SK-MEL-5 (cell line): ENCODE measurements at regions not wholly inside any gene's neighbourhood (a gene's known extent, or its start where the extent isn't known, plus 50 kb on each side); places are given as distances from the start of the nearest gene placed in this dataset.

Experiments used
- DNase-seq: peaks from one replicate; pipeline ENCODE4 v3.0.0-alpha.2; 2016; ENCODE audit warnings: low read depth, low spot score
- in situ Hi-C: cut with HindIII; loops from 2 replicates; pipeline ENCODE4 v1.10.0; 2016; ENCODE audit warnings: low sequenced_read_pairs, high pct_unique_total_duplicates, low pct_unique_long_range_greater_than_20kb

- in situ Hi-C loops, result no loop called here
- DNase-seq, result no peak
These were observed 136.9 kb downstream of the PSMG1 start for GRCh38 chr21:39046236-39046916.

DNA sequence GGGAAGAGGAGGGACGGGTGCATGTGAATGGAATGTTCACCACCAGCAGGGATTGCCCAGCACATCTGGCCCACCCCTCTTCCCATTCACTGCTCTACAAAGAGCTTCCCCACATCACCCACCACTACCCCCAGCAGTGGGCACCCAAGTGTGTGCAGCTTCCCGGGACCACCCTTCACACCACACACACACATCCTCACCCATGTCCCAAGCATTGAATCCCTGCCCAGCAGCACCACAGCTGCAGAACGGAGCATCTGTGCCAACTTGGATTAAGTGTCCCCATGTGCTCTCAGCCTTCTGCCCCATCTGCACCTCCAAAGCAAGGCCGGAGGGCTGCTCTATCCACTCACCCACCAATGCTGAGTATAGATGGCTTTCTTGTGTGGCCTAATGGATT, 141.4 kb downstream of the PSMG1 start:
- DNase-seq, result no peak
- in situ Hi-C loops, result no loop called here

GRCh38 chr21:39040494-39041110, 142.6 kb downstream of the PSMG1 start:
- DNase-seq, result no peak
- in situ Hi-C loops, result no loop called here

DNA sequence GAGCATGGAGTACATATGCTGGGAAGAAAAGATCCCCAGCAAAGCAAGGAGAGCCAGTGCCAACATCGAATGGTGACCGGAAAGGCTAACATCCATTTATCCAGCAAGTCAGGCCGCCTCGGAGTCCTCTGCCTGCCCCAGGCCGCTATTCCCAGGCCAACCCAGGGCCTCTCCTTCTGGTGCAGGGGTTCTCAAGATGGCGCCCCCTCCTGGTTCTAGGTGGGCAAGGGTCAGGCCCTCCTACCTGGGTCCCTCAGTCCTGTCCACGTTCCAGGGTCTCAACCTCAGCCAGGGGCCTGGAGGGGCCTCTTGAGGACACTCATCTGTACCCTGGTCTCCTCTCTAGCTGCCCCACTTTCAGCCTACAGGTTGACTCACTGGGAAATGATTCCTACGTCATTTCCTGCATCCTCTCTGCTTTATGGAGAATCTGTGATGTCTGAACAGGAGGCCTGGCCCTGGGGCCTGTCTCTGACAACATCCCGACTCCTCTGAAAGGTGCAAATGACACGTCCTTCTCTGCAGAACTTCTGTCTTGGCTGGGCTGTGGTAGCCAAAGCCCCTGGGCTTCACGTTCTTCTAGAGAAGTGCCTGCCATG, 145.3 kb downstream of the PSMG1 start:
- DNase-seq, result no peak
- in situ Hi-C loops, result no loop called here

- in situ Hi-C loops, result no loop called here
- DNase-seq, result no peak
These were observed 146.7 kb downstream of the PSMG1 start for GRCh38 chr21:39036581-39036980.

DNA sequence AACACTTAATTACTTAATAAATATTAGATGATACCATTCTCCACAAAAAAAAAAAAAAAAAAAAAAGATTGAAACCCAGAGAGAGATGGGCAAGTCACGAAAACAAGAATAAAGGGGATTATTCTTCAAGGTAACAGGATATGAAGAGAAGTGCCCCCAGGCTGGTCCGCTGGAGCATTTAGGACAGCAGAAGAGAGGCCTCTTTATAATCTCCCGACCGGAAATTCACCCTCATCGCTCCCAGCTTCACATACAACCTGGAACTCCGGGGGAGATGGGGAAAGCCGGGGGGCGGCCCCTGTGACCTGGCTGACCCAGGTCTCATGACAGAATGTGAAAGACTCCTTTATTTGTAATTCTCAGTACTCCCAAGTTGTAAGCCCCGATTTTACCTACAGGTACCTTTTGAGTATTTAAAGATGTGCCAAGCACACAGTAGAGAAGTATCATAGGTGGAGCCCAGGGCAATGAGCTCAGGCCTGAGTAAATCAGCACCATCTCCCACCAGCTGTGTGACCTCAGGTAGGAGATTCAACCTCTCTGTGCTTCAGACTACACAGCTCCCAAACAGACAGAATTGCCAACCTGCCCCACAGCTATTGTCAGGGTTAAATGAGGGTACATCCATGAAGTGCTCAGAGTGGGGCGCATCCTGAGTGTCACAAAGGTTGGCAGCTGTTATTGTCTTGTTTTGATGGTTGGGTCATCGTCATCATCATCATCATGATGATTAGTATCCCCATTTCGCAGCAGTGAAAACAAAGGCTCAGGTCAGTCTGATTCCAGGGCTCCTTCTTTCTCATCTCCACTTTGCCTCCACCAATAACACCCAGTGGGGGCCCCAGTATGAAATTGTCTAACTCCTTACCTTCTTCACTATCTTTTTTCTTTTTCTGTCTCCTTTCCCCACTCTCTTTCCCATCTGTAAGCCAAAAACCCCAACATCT, 148.4 kb downstream of the PSMG1 start:
- peak; percentile 80 for DNase-seq
- in situ Hi-C loops, result no loop called here

GRCh38 chr21:39033878-39034589, 149.2 kb downstream of the PSMG1 start:
- peak; percentile 16 for DNase-seq
- in situ Hi-C loops, result no loop called here

GRCh38 chr21:39029900-39030884, 153.1 kb downstream of the PSMG1 start:
- in situ Hi-C loops, result no loop called here
- no peak for DNase-seq

DNA sequence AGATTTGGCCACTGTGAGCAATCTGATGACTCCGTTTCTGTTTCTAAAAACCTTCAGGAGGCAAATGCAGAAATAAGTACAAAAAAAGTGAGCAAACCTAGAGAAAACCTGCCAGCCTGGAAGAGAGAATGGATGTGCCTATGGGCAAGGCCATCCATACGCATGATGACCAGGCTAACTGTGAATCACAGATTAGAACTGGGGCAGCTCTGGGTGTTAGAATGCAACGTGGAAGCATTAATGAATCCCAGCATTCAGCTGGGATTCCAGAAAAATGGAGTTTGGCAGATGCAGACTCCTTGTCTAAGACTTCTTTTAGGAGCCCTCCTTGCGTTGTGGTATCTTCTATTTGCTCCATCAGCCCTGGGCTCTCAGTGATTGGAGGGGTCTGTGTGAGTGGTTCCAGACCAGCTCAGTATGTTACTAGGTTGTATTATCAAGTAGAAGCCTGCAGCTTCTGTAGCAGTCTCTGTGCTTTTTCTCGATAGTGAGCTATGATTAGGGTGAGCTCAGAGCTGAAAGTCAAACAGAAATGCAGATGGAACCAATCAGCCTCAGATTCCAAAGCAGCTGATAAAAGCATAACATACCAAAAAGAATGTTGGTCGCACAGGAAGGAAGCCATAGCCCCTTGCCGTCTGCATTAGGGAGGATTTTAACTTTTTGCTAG, 154.0 kb downstream of the PSMG1 start:
- in situ Hi-C loops, result no loop called here
- DNase-seq, result no peak

DNA sequence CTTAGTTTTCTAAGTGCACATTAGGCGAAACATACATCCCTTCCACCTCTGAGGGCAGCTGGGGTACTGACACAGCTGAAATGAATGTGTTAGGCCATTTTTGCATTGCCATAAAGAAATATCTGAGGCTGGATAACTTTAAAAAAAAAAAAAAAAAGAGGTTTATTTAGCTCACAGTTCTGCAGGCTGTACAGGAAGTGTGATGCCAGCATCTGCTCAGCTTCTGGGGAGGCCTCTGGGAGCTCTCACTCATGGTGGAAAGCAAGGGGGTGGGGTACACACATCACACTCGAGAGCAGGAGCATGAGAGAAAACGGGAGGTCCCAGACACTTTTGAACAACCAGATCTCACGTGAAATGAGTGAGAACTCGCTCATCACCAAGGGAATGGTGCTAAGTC, 158.1 kb downstream of the PSMG1 start:
- in situ Hi-C loops, result no loop called here
- DNase-seq, result no peak

GRCh38 chr21:39024538-39024937, 158.7 kb downstream of the PSMG1 start:
- in situ Hi-C loops, result no loop called here
- DNase-seq, result no peak

DNA sequence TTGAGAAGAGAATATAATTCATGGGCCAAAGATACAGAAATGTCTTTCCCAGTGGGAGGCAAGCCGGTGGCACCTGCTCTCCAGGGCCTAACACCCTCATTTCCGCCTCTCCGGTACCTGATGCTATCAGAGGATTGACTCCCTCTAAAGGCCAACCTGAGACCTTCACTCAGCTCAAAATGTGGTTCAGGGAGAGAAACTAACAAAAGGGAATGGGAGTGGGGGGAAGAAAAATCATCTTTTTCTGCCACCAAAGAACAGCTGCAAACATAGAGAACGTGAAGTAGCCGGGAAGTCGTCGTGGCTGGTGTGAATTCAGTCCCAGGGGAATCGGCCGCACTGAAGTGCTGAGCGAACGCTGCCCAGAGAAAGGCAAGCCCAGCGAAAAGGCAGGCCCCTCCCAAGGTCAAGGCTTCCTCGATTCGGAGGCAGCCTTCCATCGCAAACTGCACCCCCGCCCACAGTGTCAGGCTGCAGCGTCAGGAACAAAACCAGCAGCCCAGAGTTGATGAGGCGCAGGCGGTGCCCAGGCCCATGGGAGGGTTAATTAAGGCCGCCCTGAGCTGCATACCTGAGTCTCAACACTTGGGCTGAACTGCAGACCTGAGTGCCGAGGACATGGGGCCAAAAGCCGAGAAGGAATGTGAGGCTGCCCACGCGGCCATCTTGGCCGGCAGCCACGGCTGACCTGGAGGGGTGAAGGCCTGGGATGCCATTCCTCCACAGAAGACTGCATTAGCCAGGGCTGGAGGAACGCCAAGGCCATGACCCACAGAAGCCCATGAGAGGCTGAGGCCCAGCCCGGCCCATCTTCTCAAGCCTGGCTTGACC, 160.2 kb downstream of the PSMG1 start:
- DNase-seq, result no peak
- in situ Hi-C loops, result no loop called here

DNA sequence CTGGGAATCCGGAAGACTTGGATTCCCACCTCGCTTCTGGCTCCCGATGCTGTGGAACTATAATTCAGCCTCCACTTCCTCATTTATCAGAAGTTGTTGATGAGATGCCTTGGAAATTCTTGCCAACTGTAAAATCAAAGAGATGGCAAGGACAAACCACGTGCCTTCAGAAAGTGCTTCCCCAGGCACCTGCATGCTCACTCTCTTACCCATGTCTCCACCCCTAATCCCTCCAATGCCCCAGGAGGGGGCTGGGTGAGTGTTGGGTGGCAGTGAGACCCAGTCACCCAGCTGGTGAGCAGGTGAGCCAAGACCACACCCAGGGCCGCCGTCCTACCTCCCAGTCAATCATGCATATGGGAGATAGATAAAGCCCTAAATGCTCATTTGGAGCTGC, 160.8 kb downstream of the PSMG1 start:
- DNase-seq, result no peak
- in situ Hi-C loops, result no loop called here

DNA sequence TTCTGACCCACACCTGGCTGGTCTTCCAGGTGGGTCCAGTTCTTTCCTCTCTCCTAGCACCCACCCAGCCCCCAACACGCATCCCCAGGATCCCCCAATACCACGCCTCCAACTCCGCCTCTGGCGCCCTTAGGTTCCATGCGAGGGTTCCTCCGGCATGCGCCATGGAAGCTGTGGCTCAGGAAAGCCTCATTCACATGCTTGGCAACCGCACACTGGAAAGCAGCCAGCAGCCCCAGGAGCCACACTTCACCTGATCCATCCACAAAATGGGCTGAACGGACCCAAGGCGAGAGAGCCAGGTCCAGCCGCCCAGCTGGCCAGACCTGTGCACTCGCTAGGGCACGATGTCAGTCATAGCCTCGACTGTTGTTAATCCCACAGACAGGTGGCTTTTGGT, 161.2 kb downstream of the PSMG1 start:
- DNase-seq, result no peak
- in situ Hi-C loops, result no loop called here

DNA sequence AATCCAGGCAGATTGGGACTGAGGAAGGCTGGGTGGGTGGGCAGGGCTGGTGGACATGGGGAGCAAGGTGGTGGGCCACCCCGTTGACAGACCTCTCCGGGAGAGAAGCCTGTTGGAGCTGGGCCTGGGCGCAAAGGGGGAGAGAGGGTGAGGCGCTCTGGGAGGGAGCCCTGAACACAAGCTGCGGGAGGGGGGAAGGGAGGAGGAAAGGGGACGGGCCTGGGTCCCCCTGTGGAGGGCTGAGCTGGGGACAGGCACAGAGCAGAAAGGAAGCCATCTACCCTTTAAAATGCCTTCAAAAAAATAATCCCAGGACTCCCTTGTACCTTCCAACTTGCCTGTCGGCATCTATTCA, 161.8 kb downstream of the PSMG1 start:
- in situ Hi-C loops, result no loop called here
- DNase-seq, result no peak
